HG02981 (cell line): ENCODE measurements at regions not wholly inside any gene's neighbourhood (a gene's known extent, or its start where the extent isn't known, plus 50 kb on each side); places are given as distances from the start of the nearest gene placed in this dataset.
A peak's percentile ranks its signal among the peaks of the same experiment; 100 is the strongest.
"Not testable (repeated sequence)": the region's sequence is repeated elsewhere in the genome, so short reads cannot be mapped to it uniquely, and the experiment has no call there.

Experiments
- ATAC-seq: cut with Tn5 transposase; IDR thresholded peaks from one replicate; pipeline ENCODE4 v1.9.1; 2021; ENCODE audit warnings: mild to moderate bottlenecking, moderate library complexity; ENCODE audit not compliant: unreplicated experiment

GRCh38 chr1:229119876-229120275, 151.0 kb upstream of the RAB4A start:
- no peak for ATAC-seq

- ATAC-seq, result no peak
Measured at GRCh38 chr1:229121845-229122436, 149.0 kb upstream of the RAB4A start.

DNA sequence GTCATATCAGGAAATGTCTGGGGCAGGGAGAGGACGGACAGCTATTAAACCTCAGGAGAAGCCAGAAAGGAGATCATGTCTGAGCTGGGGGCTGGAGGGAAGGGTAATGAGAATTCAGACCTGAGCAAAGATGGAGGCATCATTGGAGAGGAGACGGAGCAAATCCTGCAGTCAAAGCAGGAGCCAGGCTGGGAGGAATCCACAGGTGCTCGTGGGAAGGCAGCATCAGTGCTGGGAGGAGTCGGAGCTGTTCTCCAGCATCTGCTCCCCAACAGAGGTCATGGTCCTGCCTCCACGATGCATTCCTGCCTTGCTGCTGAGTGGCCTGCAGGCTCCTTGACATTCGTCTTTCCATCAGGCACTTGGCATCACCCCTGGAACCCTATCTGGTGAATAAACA, 148.3 kb upstream of the RAB4A start:
- ATAC-seq, result no peak

- ATAC-seq, result no peak
Measured at GRCh38 chr1:229124116-229124515, 146.8 kb upstream of the RAB4A start.

- ATAC-seq, result no peak
Measured at GRCh38 chr1:229124520-229125124, 146.3 kb upstream of the RAB4A start.

DNA sequence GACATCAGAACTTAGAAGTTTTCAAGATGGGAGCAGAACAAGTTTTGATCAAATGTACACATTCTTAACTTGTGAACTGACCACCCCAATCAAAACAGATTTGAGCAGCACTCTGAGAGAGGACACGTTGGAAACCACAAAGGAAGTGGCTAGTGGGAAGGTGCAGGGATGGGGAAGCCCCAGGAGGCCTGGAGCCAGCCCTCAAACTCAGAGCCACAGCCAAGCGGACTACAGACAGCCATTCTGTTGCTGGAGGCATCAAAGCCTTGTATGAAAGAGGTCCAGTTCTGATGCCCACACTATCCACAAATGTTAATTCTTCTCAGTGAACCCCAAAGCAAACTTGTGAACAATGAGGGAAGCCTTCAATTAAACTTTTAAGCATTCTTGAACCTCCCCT, 143.6 kb upstream of the RAB4A start:
- ATAC-seq, result peak; percentile 56

DNA sequence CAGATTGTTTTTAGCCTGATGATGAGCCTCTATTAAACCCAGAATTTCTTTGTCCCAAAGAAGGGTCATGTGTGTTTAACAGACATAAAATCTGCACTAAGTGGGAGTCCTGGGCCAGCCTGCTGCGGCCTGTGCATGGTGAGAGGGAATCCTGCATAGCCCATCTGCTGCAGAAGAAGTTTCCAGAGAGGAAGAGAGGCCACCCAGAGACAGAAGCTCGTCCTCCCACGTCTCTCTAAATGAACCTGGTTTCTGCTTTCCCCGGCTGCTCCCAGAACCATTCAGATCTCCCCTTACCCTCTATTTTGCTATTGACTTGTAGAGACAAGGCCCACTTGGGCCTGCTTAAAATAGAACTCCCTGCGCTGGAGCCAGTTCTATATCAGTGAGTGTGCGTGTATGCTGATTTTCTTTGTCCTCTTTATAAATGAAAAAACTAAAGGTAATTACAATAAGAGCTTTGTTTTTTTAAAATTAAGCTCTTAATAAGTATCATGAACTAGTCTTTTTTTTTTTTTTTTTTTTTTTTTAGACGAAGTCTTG, 142.8 kb upstream of the RAB4A start:
- no peak for ATAC-seq

- ATAC-seq, result no peak
Measured at GRCh38 chr1:229129301-229130027, 141.4 kb upstream of the RAB4A start.

- ATAC-seq, result no peak
Measured at GRCh38 chr1:229130028-229130668, 140.8 kb upstream of the RAB4A start.

DNA sequence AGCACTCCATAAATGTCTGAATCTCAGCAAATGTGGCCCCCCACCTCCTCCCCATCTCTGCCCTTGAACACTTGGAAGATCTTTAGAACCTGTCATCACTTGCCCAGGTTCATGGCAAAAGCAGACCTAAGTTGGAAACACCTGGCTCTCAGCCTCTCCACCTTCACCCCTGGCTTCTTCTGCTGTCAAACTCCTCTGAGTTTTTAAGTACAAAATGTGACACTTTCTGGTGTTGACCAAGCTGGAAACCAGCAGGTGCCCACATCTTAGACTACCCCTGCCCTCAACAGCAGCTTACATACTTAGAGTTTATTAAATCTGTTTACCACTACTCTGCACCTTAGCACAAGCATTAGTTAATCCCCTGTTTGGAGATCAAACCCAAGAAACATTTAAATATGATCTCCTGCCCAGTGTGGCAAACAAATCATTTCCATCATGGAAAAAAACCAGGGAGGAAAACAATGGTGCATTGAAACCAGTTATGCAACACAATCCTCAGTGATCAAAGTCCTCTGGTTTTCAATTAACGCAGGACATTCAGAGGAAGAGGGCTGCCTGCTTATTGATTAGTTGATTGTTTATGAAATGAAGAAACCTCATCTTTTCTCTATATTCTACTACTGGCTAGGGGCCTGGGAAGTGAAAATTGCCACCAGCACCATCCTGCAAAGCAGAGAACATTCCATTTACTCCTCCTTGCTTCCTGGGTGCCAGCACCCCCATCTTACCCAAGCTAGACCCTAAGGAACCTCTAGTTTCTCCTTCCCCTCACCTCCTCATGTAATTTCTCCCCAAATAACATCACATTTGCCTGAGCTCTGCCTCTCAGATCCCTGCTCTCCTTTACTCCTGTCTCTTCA, 139.4 kb upstream of the RAB4A start:
- no peak for ATAC-seq

DNA sequence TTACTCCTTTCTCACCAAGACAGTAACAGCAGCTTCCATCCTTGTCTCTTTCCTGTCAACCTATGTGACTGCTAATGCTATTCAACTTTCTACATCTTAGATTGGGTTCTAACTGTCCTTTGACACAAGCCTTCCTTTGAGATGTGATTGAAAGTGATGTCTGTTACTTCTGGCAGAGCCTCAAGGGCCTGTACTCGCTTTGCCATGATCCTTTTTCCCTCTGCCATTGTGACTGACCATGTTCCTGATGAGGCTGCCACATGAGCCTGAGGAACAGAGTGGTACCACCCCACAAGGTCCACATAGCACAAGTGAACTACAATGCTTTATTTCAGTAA, 138.8 kb upstream of the RAB4A start:
- no peak for ATAC-seq

DNA sequence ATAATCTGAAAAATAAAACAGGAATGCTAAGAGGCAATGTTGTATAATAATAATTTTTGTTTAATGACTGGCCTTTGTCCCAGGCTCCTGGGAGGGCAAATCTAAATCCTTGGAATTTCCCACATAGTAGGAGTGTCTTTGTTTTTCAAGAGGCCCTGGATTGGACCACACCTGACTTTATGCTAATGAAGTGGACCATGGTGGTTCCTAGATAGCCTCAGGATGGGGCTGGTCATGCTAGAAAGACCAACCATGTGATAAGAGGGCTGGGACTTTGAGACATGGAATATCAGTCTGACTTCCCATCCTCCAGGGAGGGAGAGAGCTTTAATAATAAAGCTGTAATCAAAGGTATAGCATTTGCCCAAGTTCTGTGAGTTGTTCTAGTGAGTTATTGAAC, 138.2 kb upstream of the RAB4A start:
- no peak for ATAC-seq

DNA sequence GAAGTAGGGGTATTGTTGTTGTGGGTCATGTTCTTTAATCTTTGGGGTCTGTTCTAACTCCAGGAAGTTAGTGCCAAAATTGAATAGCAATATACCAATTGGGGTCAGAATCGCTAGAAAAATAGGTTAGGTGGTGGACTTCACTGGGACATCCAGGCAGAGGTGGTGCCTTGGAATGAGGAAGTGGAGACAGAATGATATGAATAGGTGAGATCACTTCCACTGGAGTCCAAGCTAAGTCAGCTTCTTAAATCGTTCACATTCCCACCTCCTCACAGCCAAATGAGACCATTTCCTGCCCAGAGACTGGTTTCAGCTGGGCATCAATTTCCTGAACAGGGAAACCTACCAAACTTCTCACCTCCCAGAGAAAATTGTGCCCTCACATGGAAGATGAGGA, 137.8 kb upstream of the RAB4A start:
- ATAC-seq, result no peak

DNA sequence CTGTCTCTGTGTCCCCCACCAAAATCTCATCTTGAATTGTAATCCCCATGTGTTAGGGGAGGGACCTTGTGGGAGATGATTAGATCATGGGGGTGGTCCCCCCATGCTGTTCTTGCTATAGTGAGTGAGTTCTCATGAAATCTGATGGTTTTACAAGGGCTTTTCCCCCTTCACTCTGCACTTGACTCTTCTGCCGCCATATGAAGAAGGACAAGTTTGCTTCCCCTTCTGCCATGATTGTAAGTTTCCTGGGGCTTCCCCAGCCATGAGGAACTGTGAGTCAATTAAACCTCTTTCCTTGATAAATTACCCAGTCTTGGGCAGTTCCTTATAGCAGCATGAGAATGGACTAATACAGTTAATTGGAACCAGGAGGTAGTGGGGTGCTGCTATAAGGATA, 137.1 kb upstream of the RAB4A start:
- ATAC-seq, result no peak

DNA sequence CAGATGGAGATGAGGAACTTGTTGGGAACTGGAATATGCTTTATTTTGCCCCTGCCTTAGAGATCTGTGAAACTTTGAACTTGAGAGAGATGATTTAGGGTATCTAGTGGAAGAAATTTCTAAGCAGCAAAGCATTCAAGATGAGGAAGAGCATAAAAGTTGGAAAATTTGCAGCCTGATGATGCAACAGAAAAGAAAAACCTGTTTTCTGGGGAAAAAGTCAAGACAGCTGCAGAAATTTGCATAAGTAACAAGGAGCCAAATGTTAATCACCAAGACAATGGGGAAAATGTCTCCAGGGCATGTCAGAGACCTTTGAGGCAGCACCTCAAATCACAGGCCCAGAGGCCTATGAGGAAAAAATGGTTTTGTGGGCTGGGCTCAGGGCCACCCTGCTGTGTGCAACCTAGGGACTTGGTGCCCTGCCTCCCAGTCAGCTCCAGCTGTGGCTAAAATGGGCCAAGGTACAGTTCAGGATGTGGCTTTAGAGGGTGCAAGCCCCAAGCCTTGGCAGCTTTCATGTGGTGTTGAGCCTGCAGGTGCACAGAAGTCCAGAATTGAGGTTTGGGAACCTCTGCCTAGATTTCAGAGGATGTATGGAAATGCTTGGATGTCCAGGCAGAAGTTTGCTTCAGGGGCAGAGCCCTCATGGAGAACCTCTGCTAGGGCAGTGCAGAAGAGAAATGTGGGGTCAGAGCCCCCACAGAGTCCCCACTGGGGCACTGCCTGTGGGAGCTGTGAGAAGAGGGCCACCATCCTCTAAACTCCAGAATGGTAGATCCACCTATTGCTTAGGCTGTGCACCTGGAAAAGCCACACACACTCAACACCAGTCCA, 136.3 kb upstream of the RAB4A start:
- not testable (repeated sequence) for ATAC-seq

GRCh38 chr1:229135773-229136172, 135.1 kb upstream of the RAB4A start:
- ATAC-seq, result no peak

- ATAC-seq, result no peak
Measured at GRCh38 chr1:229136822-229137221, 134.1 kb upstream of the RAB4A start.

GRCh38 chr1:229137271-229137670, 133.6 kb upstream of the RAB4A start:
- ATAC-seq, result no peak

- ATAC-seq, result no peak
Measured at GRCh38 chr1:229138058-229138457, 132.9 kb upstream of the RAB4A start.
